Skin epidermis (tissue), 12 donors: ENCODE measurements at regions not wholly inside any gene's neighbourhood (a gene's known extent, or its start where the extent isn't known, plus 50 kb on each side); places are given as distances from the start of the nearest gene placed in this dataset.

Experiments
- H3K27ac ChIP-seq, 21 experiments: fragments of 200-600 bp; sonication (generic) in 11 of 21; one replicate each; pipeline ENCODE4 v1.5.0; 2020; ENCODE audit warnings: mild to moderate bottlenecking in 3 of 21, inconsistent platforms in 2 of 21, moderate library complexity in 2 of 21
- H3K4me3 ChIP-seq, 7 experiments: fragments of 200-600 bp; sonication (generic) in 2 of 7; one replicate each; pipeline ENCODE4 v1.5.0; 2020; ENCODE audit warnings: inconsistent platforms in 2 of 7, mild to moderate bottlenecking in 2 of 7, moderate library complexity in 1 of 7

GRCh38 chr7:89757910-89758309 lies 396.4 kb upstream of the STEAP1 start:
- Histone ChIP-seq H3K27ac (peak overlapping the region in 1 of 21 experiments; percentile 8), H3K4me3 (no peak overlapping the region)

GRCh38 chr7:89760690-89761089 lies 393.6 kb upstream of the STEAP1 start:
- Histone ChIP-seq H3K4me3 (no peak overlapping the region), H3K27ac (no peak overlapping the region)

GRCh38 chr7:89761173-89761572 lies 393.1 kb upstream of the STEAP1 start:
- H3K4me3 ChIP-seq, result no peak overlapping the region

GRCh38 chr7:89770161-89770560 lies 384.1 kb upstream of the STEAP1 start:
- Histone ChIP-seq H3K27ac (no peak overlapping the region), H3K4me3 (no peak overlapping the region)

More at GRCh38 chr7:89761173-89761572, 393.1 kb upstream of the STEAP1 start:
- H3K27ac ChIP-seq, result no peak overlapping the region

GRCh38 chr7:89771003-89771636 lies 383.1 kb upstream of the STEAP1 start:
- Histone ChIP-seq H3K27ac (no peak overlapping the region), H3K4me3 (no peak overlapping the region)

- no peak overlapping the region for H3K27ac ChIP-seq
- no peak overlapping the region for H3K4me3 ChIP-seq
Measured at GRCh38 chr7:89772276-89772675, 382.0 kb upstream of the STEAP1 start.

- H3K4me3 ChIP-seq, result no peak overlapping the region
- H3K27ac ChIP-seq, result no peak overlapping the region
Measured at GRCh38 chr7:89773611-89774010, 380.7 kb upstream of the STEAP1 start.

GRCh38 chr7:89775459-89775858 lies 378.8 kb upstream of the STEAP1 start:
- Histone ChIP-seq H3K27ac (no peak overlapping the region), H3K4me3 (no peak overlapping the region)

GRCh38 chr7:89776980-89777379 lies 377.3 kb upstream of the STEAP1 start:
- no peak overlapping the region for H3K27ac ChIP-seq

GRCh38 chr7:89777499-89777898 lies 376.8 kb upstream of the STEAP1 start:
- Histone ChIP-seq H3K27ac (no peak overlapping the region), H3K4me3 (no peak overlapping the region)

More at GRCh38 chr7:89776980-89777379, 377.3 kb upstream of the STEAP1 start:
- H3K4me3 ChIP-seq, result no peak overlapping the region

- no peak overlapping the region for H3K4me3 ChIP-seq
- H3K27ac ChIP-seq, result no peak overlapping the region
Measured at GRCh38 chr7:89780291-89780690, 374.0 kb upstream of the STEAP1 start.

GRCh38 chr7:89796481-89796880 lies 357.8 kb upstream of the STEAP1 start:
- Histone ChIP-seq H3K27ac (no peak overlapping the region), H3K4me3 (no peak overlapping the region)

GRCh38 chr7:89797965-89798598 lies 356.2 kb upstream of the STEAP1 start:
- no peak overlapping the region for H3K4me3 ChIP-seq
- H3K27ac ChIP-seq, result no peak overlapping the region

- no peak overlapping the region for H3K27ac ChIP-seq
- H3K4me3 ChIP-seq, result no peak overlapping the region
Measured at GRCh38 chr7:89798599-89798996, 355.7 kb upstream of the STEAP1 start.

- H3K4me3 ChIP-seq, result no peak overlapping the region
- no peak overlapping the region for H3K27ac ChIP-seq
Measured at GRCh38 chr7:89800761-89801160, 353.5 kb upstream of the STEAP1 start.

GRCh38 chr7:89809291-89809690 lies 345.0 kb upstream of the STEAP1 start:
- no peak overlapping the region for H3K27ac ChIP-seq
- H3K4me3 ChIP-seq, result no peak overlapping the region

GRCh38 chr7:89813081-89813480 lies 341.2 kb upstream of the STEAP1 start:
- Histone ChIP-seq H3K4me3 (no peak overlapping the region), H3K27ac (no peak overlapping the region)

GRCh38 chr7:89826121-89826520 lies 328.1 kb upstream of the STEAP1 start:
- Histone ChIP-seq H3K4me3 (no peak overlapping the region), H3K27ac (no peak overlapping the region)

- Histone ChIP-seq H3K27ac (no peak overlapping the region), H3K4me3 (no peak overlapping the region)
Measured at GRCh38 chr7:89826557-89826956, 327.7 kb upstream of the STEAP1 start.

GRCh38 chr7:89837515-89837914 lies 316.8 kb upstream of the STEAP1 start:
- no peak overlapping the region for H3K4me3 ChIP-seq
- no peak overlapping the region for H3K27ac ChIP-seq

GRCh38 chr7:89839329-89839728 lies 314.9 kb upstream of the STEAP1 start:
- Histone ChIP-seq H3K27ac (no peak overlapping the region), H3K4me3 (no peak overlapping the region)

GRCh38 chr7:89845952-89846351 lies 308.3 kb upstream of the STEAP1 start:
- H3K4me3 ChIP-seq, result no peak overlapping the region
- H3K27ac ChIP-seq, result no peak overlapping the region
